ENCODE measurements at regions not wholly inside any gene's neighbourhood (a gene's known extent, or its start where the extent isn't known, plus 50 kb on each side); places are given as distances from the start of the nearest gene placed in this dataset.

DNA sequence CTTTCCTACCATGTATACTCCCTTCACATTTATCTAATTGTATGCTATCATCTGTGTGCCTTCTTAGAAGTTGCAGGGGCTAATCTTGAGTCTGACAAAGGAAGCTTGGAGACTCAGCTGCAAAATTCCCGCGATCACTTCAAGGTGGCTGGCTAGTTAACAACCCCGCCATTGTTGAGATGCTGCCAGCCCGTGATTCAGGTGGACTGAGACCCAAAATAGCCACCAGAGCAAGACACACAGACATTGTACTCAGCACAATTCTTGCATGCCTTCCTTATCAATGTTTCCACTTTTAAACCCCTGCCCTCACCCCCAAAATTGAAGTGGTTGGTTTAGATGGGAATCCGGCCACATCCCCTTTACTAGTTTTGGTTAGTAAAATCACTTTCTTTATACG, 225.8 kb upstream of the ZNF717 start:
- no CpG with 5 or more reads among the region's 6 CpGs for WGBS, 2 donors (ENCODE audit: extremely low coverage in 2 of 2, insufficient read length in 2 of 2, insufficient replicate concordance in 1 of 2)
- no peak overlapping the region for H4K8ac ChIP-seq (ENCODE audit: low read depth, low read length)
- H3K23ac ChIP-seq (ENCODE audit: low read depth, low read length, poor library complexity) = no peak overlapping the region
- H3K4me1 ChIP-seq (ENCODE audit: control insufficient read depth in 2 of 2, insufficient read depth in 1 of 2, low read depth in 1 of 2, low read length in 2 of 2) = peaks cover 0 to 2% of the 10 kb centered on the region in 2 donors
- H3K79me1 ChIP-seq (ENCODE audit: low read depth, low read length) = no peaks in the 10 kb centered on the region
- no peak overlapping the region for H2BK15ac ChIP-seq (ENCODE audit: low read length)
- H3K27me3 ChIP-seq (ENCODE audit: control insufficient read depth in 3 of 3, insufficient read depth in 3 of 3, low read depth in 1 of 3, low read length in 3 of 3) = no peaks in the 10 kb centered on the region
- no peak overlapping the region for H3K4ac ChIP-seq (ENCODE audit: low read length)
- H2BK120ac ChIP-seq (ENCODE audit: low read depth, low read length) = no peak overlapping the region
- no peak overlapping the region for H4K91ac ChIP-seq (ENCODE audit: low read depth, low read length, poor library complexity)
- H2BK12ac ChIP-seq (ENCODE audit: low read length) = no peak overlapping the region
- H3K27ac ChIP-seq (replicated peaks; ENCODE audit: low read length) = no peak overlapping the region
- H3K9ac ChIP-seq (ENCODE audit: low read depth, low read length, poor library complexity) = no peak overlapping the region
- H2AFZ ChIP-seq (ENCODE audit: low read length) = no peak overlapping the region
- no peak overlapping the region for H3K4me2 ChIP-seq (ENCODE audit: insufficient read depth, low read length, poor library complexity, severe bottlenecking)
- H3K14ac ChIP-seq (ENCODE audit: low read length) = no peak overlapping the region
- H2AK5ac ChIP-seq (ENCODE audit: low read depth, low read length) = no peak overlapping the region
- H3K4me3 ChIP-seq (ENCODE audit: low read length in 2 of 2) = no peak overlapping the region
- no peak overlapping the region for H3K18ac ChIP-seq (ENCODE audit: low read length)
- no peak overlapping the region for H2BK5ac ChIP-seq (ENCODE audit: low read length)
- no peak for DNase-seq (ENCODE audit: low spot score)
- no peaks in the 10 kb centered on the region for H3K9me3 ChIP-seq (replicated peaks in 1 of 2; ENCODE audit: control insufficient read depth in 2 of 2, insufficient read depth in 1 of 2, low read depth in 1 of 2, low read length in 2 of 2)
- no peaks in the 10 kb centered on the region for H3K36me3 ChIP-seq (replicated peaks in 1 of 2; ENCODE audit: control insufficient read depth in 2 of 2, insufficient read depth in 2 of 2, low read length in 2 of 2)

DNA sequence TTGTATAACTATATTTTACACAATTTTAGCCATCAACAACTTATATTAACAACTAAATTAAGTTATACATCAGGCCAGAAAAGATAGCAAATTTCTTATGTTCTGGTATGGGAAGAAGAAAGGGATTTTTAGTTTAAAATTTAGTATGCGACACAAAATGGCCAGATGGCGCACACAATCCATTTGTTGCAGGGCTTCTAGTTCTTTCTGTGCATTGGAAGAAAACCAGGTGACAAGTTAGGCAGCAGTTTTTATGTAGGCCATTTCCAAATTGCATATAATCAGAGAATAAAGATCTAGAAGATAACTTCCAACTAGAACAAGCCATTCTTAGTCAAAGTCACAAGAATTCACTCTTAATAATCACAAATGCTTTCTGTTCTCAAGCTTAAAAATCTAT, 230.1 kb upstream of the ZNF717 start:
- no peaks in the 10 kb centered on the region for H3K79me1 ChIP-seq (ENCODE audit: low read depth, low read length)
- WGBS, 2 donors (ENCODE audit: extremely low coverage in 2 of 2, insufficient read length in 2 of 2, insufficient replicate concordance in 1 of 2) = no CpG with 5 or more reads among the region's 2 CpGs

DNA sequence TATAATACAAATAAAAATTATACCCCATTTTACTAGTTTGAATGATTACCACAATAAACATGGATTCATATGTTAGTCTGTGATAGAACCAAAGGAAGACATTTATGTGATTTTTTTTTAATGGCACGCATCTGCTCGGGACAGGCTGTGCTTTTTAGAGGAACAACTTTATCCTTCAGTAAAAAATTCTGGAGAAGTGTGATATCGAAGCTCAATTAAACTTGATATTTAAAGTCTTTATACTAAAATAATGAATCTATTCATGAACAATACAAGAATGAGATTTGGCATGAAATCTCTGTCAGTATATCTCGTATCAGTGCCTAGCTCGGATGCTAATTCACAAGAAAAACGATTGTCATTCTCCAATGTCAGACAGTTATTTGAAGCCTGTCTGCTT, 230.8 kb upstream of the ZNF717 start:
- no peak overlapping the region for H2BK15ac ChIP-seq (ENCODE audit: low read length)
- no peak overlapping the region for H2AFZ ChIP-seq (ENCODE audit: low read length)
- H3K27me3 ChIP-seq (ENCODE audit: control insufficient read depth in 3 of 3, insufficient read depth in 3 of 3, low read depth in 1 of 3, low read length in 3 of 3) = no peaks in the 10 kb centered on the region
- WGBS, 2 donors (ENCODE audit: extremely low coverage in 2 of 2, insufficient read length in 2 of 2, insufficient replicate concordance in 1 of 2) = no CpG with 5 or more reads among the region's 6 CpGs
- no peak overlapping the region for H3K18ac ChIP-seq (ENCODE audit: low read length)
- no peak overlapping the region for H3K27ac ChIP-seq (replicated peaks; ENCODE audit: low read length)
- H3K9me3 ChIP-seq (replicated peaks in 1 of 2; ENCODE audit: control insufficient read depth in 2 of 2, insufficient read depth in 1 of 2, low read depth in 1 of 2, low read length in 2 of 2) = no peaks in the 10 kb centered on the region
- no peak overlapping the region for H2BK12ac ChIP-seq (ENCODE audit: low read length)
- no peak overlapping the region for H4K8ac ChIP-seq (ENCODE audit: low read depth, low read length)
- H3K4me2 ChIP-seq (ENCODE audit: insufficient read depth, low read length, poor library complexity, severe bottlenecking) = no peak overlapping the region
- H2BK5ac ChIP-seq (ENCODE audit: low read length) = no peak overlapping the region
- peaks cover 0 to 2% of the 10 kb centered on the region in 2 donors for H3K4me1 ChIP-seq (ENCODE audit: control insufficient read depth in 2 of 2, insufficient read depth in 1 of 2, low read depth in 1 of 2, low read length in 2 of 2)
- no peak overlapping the region for H3K4me3 ChIP-seq (ENCODE audit: low read length in 2 of 2)
- H3K79me1 ChIP-seq (ENCODE audit: low read depth, low read length) = no peaks in the 10 kb centered on the region
- H3K23ac ChIP-seq (ENCODE audit: low read depth, low read length, poor library complexity) = no peak overlapping the region
- no peak overlapping the region for H3K4ac ChIP-seq (ENCODE audit: low read length)
- no peak for DNase-seq (ENCODE audit: low spot score)
- H3K36me3 ChIP-seq (replicated peaks in 1 of 2; ENCODE audit: control insufficient read depth in 2 of 2, insufficient read depth in 2 of 2, low read length in 2 of 2) = no peaks in the 10 kb centered on the region
- H2AK5ac ChIP-seq (ENCODE audit: low read depth, low read length) = no peak overlapping the region
- no peak overlapping the region for H3K14ac ChIP-seq (ENCODE audit: low read length)
- H4K91ac ChIP-seq (ENCODE audit: low read depth, low read length, poor library complexity) = no peak overlapping the region
- no peak overlapping the region for H3K9ac ChIP-seq (ENCODE audit: low read depth, low read length, poor library complexity)
- no peak overlapping the region for H2BK120ac ChIP-seq (ENCODE audit: low read depth, low read length)

More for the DNA sequence above, 230.1 kb upstream of the ZNF717 start:
- no peak overlapping the region for H2BK120ac ChIP-seq (ENCODE audit: low read depth, low read length)
- no peak overlapping the region for H3K4ac ChIP-seq (ENCODE audit: low read length)
- no peak overlapping the region for H3K9ac ChIP-seq (ENCODE audit: low read depth, low read length, poor library complexity)
- no peaks in the 10 kb centered on the region for H3K9me3 ChIP-seq (replicated peaks in 1 of 2; ENCODE audit: control insufficient read depth in 2 of 2, insufficient read depth in 1 of 2, low read depth in 1 of 2, low read length in 2 of 2)
- DNase-seq (ENCODE audit: low spot score) = no peak
- H2BK5ac ChIP-seq (ENCODE audit: low read length) = no peak overlapping the region
- no peak overlapping the region for H4K8ac ChIP-seq (ENCODE audit: low read depth, low read length)
- no peak overlapping the region for H3K23ac ChIP-seq (ENCODE audit: low read depth, low read length, poor library complexity)
- no peak overlapping the region for H2AFZ ChIP-seq (ENCODE audit: low read length)
- H3K18ac ChIP-seq (ENCODE audit: low read length) = no peak overlapping the region
- H2BK15ac ChIP-seq (ENCODE audit: low read length) = no peak overlapping the region
- no peak overlapping the region for H4K91ac ChIP-seq (ENCODE audit: low read depth, low read length, poor library complexity)
- H2BK12ac ChIP-seq (ENCODE audit: low read length) = no peak overlapping the region
- H2AK5ac ChIP-seq (ENCODE audit: low read depth, low read length) = no peak overlapping the region
- H3K4me2 ChIP-seq (ENCODE audit: insufficient read depth, low read length, poor library complexity, severe bottlenecking) = no peak overlapping the region
- no peak overlapping the region for H3K4me3 ChIP-seq (ENCODE audit: low read length in 2 of 2)
- H3K4me1 ChIP-seq (ENCODE audit: control insufficient read depth in 2 of 2, insufficient read depth in 1 of 2, low read depth in 1 of 2, low read length in 2 of 2) = peaks cover 0 to 2% of the 10 kb centered on the region in 2 donors
- no peaks in the 10 kb centered on the region for H3K27me3 ChIP-seq (ENCODE audit: control insufficient read depth in 3 of 3, insufficient read depth in 3 of 3, low read depth in 1 of 3, low read length in 3 of 3)
- H3K14ac ChIP-seq (ENCODE audit: low read length) = no peak overlapping the region
- H3K27ac ChIP-seq (replicated peaks; ENCODE audit: low read length) = no peak overlapping the region
- H3K36me3 ChIP-seq (replicated peaks in 1 of 2; ENCODE audit: control insufficient read depth in 2 of 2, insufficient read depth in 2 of 2, low read length in 2 of 2) = no peaks in the 10 kb centered on the region

DNA sequence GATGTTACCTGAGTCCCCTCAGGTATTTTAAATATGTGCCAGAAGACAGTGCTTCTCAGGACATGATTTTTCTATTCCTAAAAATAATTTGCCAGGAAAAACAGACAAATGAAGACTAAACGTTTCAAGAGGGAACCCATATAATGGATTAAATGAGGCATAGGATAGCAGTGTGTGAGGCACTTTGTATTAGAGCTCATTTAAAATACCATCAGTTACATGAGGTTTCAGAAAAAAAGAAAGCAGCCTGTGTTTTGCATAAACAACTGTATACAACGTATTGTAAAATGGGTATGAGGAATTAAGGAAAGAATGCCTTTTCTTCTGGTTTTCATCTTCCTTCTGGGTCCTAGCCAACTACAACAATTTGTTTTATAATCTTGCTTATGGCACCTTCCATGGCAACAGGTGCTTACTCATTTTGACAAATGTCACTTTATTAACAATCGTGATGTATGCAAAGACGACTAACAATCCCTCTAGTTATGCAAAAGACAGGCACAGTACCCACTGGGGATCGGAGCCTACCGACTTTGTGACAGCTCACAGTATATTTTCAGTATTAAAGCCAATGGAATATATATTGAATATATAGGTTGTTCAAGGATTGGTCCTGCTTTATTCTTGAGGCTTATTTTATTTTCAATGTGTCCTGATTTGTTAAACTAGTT, 231.6 kb upstream of the ZNF717 start:
- H3K23ac ChIP-seq (ENCODE audit: low read depth, low read length, poor library complexity) = no peak overlapping the region
- H2BK12ac ChIP-seq (ENCODE audit: low read length) = no peak overlapping the region
- no peak overlapping the region for H4K91ac ChIP-seq (ENCODE audit: low read depth, low read length, poor library complexity)
- no CpG with 5 or more reads among the region's 6 CpGs for WGBS, 2 donors (ENCODE audit: extremely low coverage in 2 of 2, insufficient read length in 2 of 2, insufficient replicate concordance in 1 of 2)
- no peak overlapping the region for H3K4ac ChIP-seq (ENCODE audit: low read length)
- DNase-seq (ENCODE audit: low spot score) = no peak
- no peak overlapping the region for H3K14ac ChIP-seq (ENCODE audit: low read length)
- no peak overlapping the region for H3K4me2 ChIP-seq (ENCODE audit: insufficient read depth, low read length, poor library complexity, severe bottlenecking)
- no peak overlapping the region for H2BK5ac ChIP-seq (ENCODE audit: low read length)
- H3K27ac ChIP-seq (replicated peaks; ENCODE audit: low read length) = no peak overlapping the region
- no peak overlapping the region for H3K4me3 ChIP-seq (ENCODE audit: low read length in 2 of 2)
- no peak overlapping the region for H2AK5ac ChIP-seq (ENCODE audit: low read depth, low read length)
- H3K79me1 ChIP-seq (ENCODE audit: low read depth, low read length) = no peaks in the 10 kb centered on the region
- H3K18ac ChIP-seq (ENCODE audit: low read length) = no peak overlapping the region
- H2AFZ ChIP-seq (ENCODE audit: low read length) = no peak overlapping the region
- no peaks in the 10 kb centered on the region for H3K9me3 ChIP-seq (replicated peaks in 1 of 2; ENCODE audit: control insufficient read depth in 2 of 2, insufficient read depth in 1 of 2, low read depth in 1 of 2, low read length in 2 of 2)
- H3K9ac ChIP-seq (ENCODE audit: low read depth, low read length, poor library complexity) = no peak overlapping the region
- no peaks in the 10 kb centered on the region for H3K4me1 ChIP-seq (ENCODE audit: control insufficient read depth in 2 of 2, insufficient read depth in 1 of 2, low read depth in 1 of 2, low read length in 2 of 2)
- H3K36me3 ChIP-seq (replicated peaks in 1 of 2; ENCODE audit: control insufficient read depth in 2 of 2, insufficient read depth in 2 of 2, low read length in 2 of 2) = no peaks in the 10 kb centered on the region
- no peak overlapping the region for H4K8ac ChIP-seq (ENCODE audit: low read depth, low read length)
- no peak overlapping the region for H2BK120ac ChIP-seq (ENCODE audit: low read depth, low read length)
- H3K27me3 ChIP-seq (ENCODE audit: control insufficient read depth in 3 of 3, insufficient read depth in 3 of 3, low read depth in 1 of 3, low read length in 3 of 3) = no peaks in the 10 kb centered on the region
- H2BK15ac ChIP-seq (ENCODE audit: low read length) = no peak overlapping the region

Measured in neuronal stem cell (in vitro differentiated cells).